Fibroblast of the aortic adventitia (primary cell): ENCODE measurements at regions not wholly inside any gene's neighbourhood (a gene's known extent, or its start where the extent isn't known, plus 50 kb on each side); places are given as distances from the start of the nearest gene placed in this dataset.

Source experiments
- DNase-seq: peaks from one replicate; pipeline ENCODE4 v3.0.0-alpha.2; 2010; ENCODE audit warnings: low read depth
- H3K4me3 ChIP-seq: 2 replicates; pipeline ENCODE4 v1.5.1; 2011; ENCODE audit warnings: low read depth, mild to moderate bottlenecking, control low read depth, low read length, moderate library complexity
- TF ChIP-seq, protein P1 (sequence below): IDR thresholded peaks from 2 replicates; pipeline ENCODE4 v1.5.1; 2011; ENCODE audit warnings: mild to moderate bottlenecking, low read length, control low read depth, inconsistent platforms; ENCODE audit not compliant: insufficient read depth

GRCh38 chr5:13358342-13358741 is 586.1 kb downstream of the DNAH5 start:
- TF ChIP-seq, protein P1, sequence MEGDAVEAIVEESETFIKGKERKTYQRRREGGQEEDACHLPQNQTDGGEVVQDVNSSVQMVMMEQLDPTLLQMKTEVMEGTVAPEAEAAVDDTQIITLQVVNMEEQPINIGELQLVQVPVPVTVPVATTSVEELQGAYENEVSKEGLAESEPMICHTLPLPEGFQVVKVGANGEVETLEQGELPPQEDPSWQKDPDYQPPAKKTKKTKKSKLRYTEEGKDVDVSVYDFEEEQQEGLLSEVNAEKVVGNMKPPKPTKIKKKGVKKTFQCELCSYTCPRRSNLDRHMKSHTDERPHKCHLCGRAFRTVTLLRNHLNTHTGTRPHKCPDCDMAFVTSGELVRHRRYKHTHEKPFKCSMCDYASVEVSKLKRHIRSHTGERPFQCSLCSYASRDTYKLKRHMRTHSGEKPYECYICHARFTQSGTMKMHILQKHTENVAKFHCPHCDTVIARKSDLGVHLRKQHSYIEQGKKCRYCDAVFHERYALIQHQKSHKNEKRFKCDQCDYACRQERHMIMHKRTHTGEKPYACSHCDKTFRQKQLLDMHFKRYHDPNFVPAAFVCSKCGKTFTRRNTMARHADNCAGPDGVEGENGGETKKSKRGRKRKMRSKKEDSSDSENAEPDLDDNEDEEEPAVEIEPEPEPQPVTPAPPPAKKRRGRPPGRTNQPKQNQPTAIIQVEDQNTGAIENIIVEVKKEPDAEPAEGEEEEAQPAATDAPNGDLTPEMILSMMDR, result no peak
- no peak for DNase-seq
- H3K4me3 ChIP-seq, result no peak overlapping the region

DNA sequence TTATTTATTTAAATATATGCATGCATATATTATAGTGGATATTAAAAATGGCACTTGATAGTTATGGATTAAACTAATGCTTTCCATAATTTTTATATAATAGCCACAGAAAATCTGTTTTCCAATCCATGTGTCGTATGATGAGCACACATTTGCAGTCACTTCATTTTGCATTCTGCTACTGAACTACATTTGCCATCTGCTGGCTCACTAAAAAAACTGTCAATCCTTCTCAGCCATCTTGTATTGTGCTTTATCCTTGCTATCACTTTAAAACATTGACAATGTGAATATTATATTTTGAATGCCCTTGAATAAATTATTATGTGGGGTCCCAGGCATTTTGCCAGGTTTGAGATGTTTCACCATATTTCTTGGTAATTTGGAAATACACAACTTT is 586.6 kb downstream of the DNAH5 start:
- H3K4me3 ChIP-seq, result no peak overlapping the region
- DNase-seq, result no peak
- TF ChIP-seq, protein P1, result no peak

GRCh38 chr5:13356226-13356625 is 588.3 kb downstream of the DNAH5 start:
- TF ChIP-seq, protein P1, result no peak
- no peak overlapping the region for H3K4me3 ChIP-seq
- DNase-seq, result peak; percentile 11

DNA sequence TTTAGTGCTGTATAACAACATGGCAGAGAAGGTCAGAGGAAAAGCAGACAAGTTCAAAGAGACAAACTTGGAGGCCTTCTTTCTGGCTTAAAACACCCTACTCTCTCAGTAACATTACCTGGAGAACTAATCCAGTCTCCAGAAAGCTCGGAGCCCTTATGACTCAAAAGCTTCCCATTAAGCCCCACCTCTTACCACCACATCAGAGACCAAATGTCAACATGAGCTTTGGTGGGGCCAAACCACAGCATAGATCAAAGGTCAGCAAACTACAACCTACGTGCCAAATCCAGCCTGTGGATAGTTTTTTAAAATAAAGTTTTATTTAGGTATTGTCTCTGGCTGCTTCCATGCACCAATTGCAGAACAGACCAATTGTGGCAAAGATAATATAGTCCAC is 589.9 kb downstream of the DNAH5 start:
- H3K4me3 ChIP-seq, result no peak overlapping the region
- TF ChIP-seq, protein P1, result no peak
- DNase-seq, result peak; percentile 25

GRCh38 chr5:13350767-13351166 is 593.7 kb downstream of the DNAH5 start:
- TF ChIP-seq, protein P1, result no peak
- H3K4me3 ChIP-seq, result no peak overlapping the region
- peak; percentile 16 for DNase-seq

DNA sequence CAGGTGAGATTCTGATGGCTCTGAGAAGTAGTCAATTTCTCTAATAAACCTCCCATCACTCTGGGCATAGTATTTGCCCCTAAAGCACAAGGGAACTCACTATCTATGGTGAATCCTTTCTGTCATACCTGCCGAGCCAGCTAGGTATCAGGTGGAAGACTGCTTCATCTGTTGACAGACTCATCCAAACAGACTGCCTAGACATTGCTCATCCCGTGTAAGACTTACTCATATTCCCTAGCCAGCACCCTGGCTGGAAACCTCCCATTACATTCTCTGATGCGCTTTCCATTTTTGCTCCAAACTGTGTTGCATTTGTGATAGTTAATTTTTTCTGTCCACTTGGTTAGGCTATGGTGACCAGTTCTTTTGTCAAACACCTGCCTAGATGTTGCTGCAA is 595.9 kb downstream of the DNAH5 start:
- TF ChIP-seq, protein P1, result no peak
- no peak for DNase-seq
- H3K4me3 ChIP-seq, result no peak overlapping the region

GRCh38 chr5:13346401-13346800 is 598.1 kb downstream of the DNAH5 start:
- TF ChIP-seq, protein P1, result no peak
- no peak overlapping the region for H3K4me3 ChIP-seq
- no peak for DNase-seq
